CD8-positive, alpha-beta memory T cell (primary cell): ENCODE measurements at regions not wholly inside any gene's neighbourhood (a gene's known extent, or its start where the extent isn't known, plus 50 kb on each side); places are given as distances from the start of the nearest gene placed in this dataset.
A peak's percentile ranks its signal among the peaks of the same experiment; 100 is the strongest.
"Not testable (repeated sequence)": the region's sequence is repeated elsewhere in the genome, so short reads cannot be mapped to it uniquely, and the experiment has no call there.

Experiments used
- CTCF ChIA-PET: fragments of 350-600 bp; sonication (Branson Sonifier 250); formaldehyde crosslinking; loops from one replicate; lab custom pipeline; 2021; ENCODE audit warnings: antibody characterized with exemption; lab: Charles Lee
- POLR2A ChIA-PET: fragments of 350-600 bp; sonication (Branson Sonifier 250); formaldehyde crosslinking; loops from one replicate; lab custom pipeline; 2021; ENCODE audit warnings: antibody characterized with exemption; lab: Charles Lee
- DNase-seq, 5 donors: peaks; one replicate each; pipeline versions ENCODE4 v3.0.0 to v3.0.0-alpha.2; 2020 to 2022; ENCODE audit warnings: mixed read lengths in 1 of 5
- H3K27ac ChIP-seq: one replicate; pipeline ENCODE4 v1.7.0; 2013; ENCODE audit warnings: low read depth, mild to moderate bottlenecking, low read length, moderate library complexity
- H3K27me3 ChIP-seq: 2 replicates; pipeline ENCODE4 v1.7.0; 2013; ENCODE audit warnings: low read length, mild to moderate bottlenecking; ENCODE audit not compliant: insufficient read depth, poor library complexity, severe bottlenecking
- H3K36me3 ChIP-seq: 2 replicates; pipeline ENCODE4 v1.7.0; 2013; ENCODE audit warnings: mild to moderate bottlenecking, low read length, moderate library complexity; ENCODE audit not compliant: insufficient read depth
- H3K4me1 ChIP-seq: 2 replicates; pipeline ENCODE4 v1.7.0; 2013; ENCODE audit warnings: mild to moderate bottlenecking, low read length, moderate library complexity; ENCODE audit not compliant: insufficient read depth
- H3K4me3 ChIP-seq: 2 replicates; pipeline ENCODE4 v1.7.0; 2013; ENCODE audit warnings: mild to moderate bottlenecking, low read length
- H3K9me3 ChIP-seq: 2 replicates; pipeline ENCODE4 v1.7.0; 2013; ENCODE audit warnings: mild to moderate bottlenecking, low read length
- H3K27ac Mint-ChIP-seq, 8 donors: one replicate each; pipeline ENCODE4 v1.8.0; 2020 to 2021; ENCODE audit warnings: mixed read lengths in 8 of 8, mild to moderate bottlenecking in 6 of 8, inconsistent platforms in 3 of 8, moderate library complexity in 3 of 8
- H3K27me3 Mint-ChIP-seq, 2 donors: one replicate each; pipeline ENCODE4 v1.8.0; 2020 to 2021; ENCODE audit warnings: mixed read lengths in 2 of 2, mild to moderate bottlenecking in 1 of 2, moderate library complexity in 1 of 2
- H3K36me3 Mint-ChIP-seq, 3 donors: one replicate each; pipeline ENCODE4 v1.8.0; 2020 to 2021; ENCODE audit warnings: mixed read lengths in 3 of 3, inconsistent platforms in 1 of 3, mild to moderate bottlenecking in 1 of 3
- H3K4me1 Mint-ChIP-seq, 3 donors: one replicate each; pipeline ENCODE4 v1.8.0; 2020 to 2021; ENCODE audit warnings: mixed read lengths in 3 of 3, inconsistent platforms in 1 of 3, mild to moderate bottlenecking in 1 of 3
- H3K4me3 Mint-ChIP-seq, 7 donors: one replicate each; pipeline ENCODE4 v1.8.0; 2020 to 2021; ENCODE audit warnings: mixed read lengths in 7 of 7, mild to moderate bottlenecking in 6 of 7, moderate library complexity in 4 of 7, inconsistent platforms in 2 of 7
- H3K9me3 Mint-ChIP-seq, 5 donors: one replicate each; pipeline ENCODE4 v1.8.0; 2020 to 2022; ENCODE audit warnings: mixed read lengths in 5 of 5, mild to moderate bottlenecking in 3 of 5, moderate library complexity in 2 of 5, inconsistent platforms in 1 of 5

DNA sequence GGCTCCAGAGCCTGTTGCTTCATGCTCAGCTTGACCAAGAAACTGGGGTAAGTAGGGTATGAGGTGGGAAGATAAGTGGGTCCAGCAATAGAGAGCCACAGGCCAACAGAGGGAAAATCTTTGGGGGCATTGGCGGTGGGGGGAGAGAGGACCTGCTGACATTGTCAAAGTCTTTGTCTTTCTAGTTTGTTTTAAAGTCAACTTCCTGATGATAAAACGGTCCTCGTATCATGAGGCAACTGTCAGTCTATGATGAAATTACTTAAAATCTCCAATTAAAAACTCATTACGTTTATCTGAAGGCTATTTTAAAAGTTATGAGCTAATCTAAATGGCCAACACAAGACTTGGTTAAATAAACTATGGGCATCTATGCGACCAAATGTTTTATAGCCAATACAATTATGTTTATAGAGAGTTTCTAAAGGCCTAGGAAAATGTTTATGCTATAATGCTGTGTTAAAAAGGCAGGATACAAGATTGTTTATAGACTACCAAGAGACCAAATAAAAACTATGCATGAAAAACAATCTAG lies 84.4 kb upstream of the CD28 start:
- no peak overlapping the region for H3K27ac ChIP-seq
- DNase-seq, result no peak
- H3K4me3 ChIP-seq, result no peak overlapping the region
- Mint-ChIP-seq H3K4me3 (no peak overlapping the region), H3K36me3 (peaks cover 0 to 14% (median 0%) of the 10 kb centered on the region in 3 donors), H3K4me1 (peaks cover 12 to 19% (median 15%) of the 10 kb centered on the region in 3 donors), H3K27me3 (no peaks in the 10 kb centered on the region), H3K9me3 (peaks cover 0 to 7% (median 0%) of the 10 kb centered on the region in 5 donors), H3K27ac (peak overlapping the region in 2 of 8 donors; percentile 11 to 52)
- H3K27me3 ChIP-seq, result no peaks in the 10 kb centered on the region
- peaks cover 7% of the 10 kb centered on the region for H3K4me1 ChIP-seq
- ChIA-PET POLR2A (no interaction called here), CTCF (no interaction called here)
- H3K36me3 ChIP-seq, result no peaks in the 10 kb centered on the region
- H3K9me3 ChIP-seq, result no peaks in the 10 kb centered on the region

DNA sequence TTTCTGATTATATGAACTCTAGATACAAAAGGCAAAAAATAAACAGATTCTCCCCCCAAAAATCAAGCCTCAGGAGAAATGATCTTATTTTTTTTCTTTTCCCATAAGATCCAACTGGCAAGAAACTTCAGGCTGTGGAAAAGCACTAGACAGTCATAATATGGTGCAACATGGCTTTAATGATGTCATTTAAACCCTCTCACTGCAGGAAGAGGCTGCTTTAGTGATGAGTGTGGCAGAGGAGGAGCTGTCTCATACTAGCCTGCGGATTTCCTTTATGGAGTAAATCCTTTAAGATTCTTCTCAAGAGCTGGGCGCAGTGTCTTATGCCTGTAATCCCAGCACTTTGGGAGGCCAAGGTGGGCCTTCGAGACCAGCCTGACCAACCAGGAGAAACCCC lies 83.3 kb upstream of the CD28 start:
- ChIA-PET POLR2A (no interaction called here), CTCF (interaction anchor here (1.0 kb wide), 1 partner anchor 8 kb away, joined by 3 read pairs; no protein-coding TSS in a partner anchor)
- no peaks in the 10 kb centered on the region for H3K9me3 ChIP-seq
- no peak for DNase-seq
- no peaks in the 10 kb centered on the region for H3K27me3 ChIP-seq
- no peak overlapping the region for H3K4me3 Mint-ChIP-seq
- H3K9me3 Mint-ChIP-seq, result peaks cover 0 to 7% (median 0%) of the 10 kb centered on the region in 5 donors
- no peaks in the 10 kb centered on the region for H3K36me3 ChIP-seq
- H3K27ac ChIP-seq, result no peak overlapping the region
- no peaks in the 10 kb centered on the region for H3K27me3 Mint-ChIP-seq
- peak overlapping the region in 3 of 8 donors; percentile 6 to 76 (median 34) for H3K27ac Mint-ChIP-seq
- peaks cover 0 to 14% (median 0%) of the 10 kb centered on the region in 3 donors for H3K36me3 Mint-ChIP-seq
- peaks cover 7% of the 10 kb centered on the region for H3K4me1 ChIP-seq
- H3K4me1 Mint-ChIP-seq, result peaks cover 12 to 19% (median 15%) of the 10 kb centered on the region in 3 donors
- H3K4me3 ChIP-seq, result no peak overlapping the region

DNA sequence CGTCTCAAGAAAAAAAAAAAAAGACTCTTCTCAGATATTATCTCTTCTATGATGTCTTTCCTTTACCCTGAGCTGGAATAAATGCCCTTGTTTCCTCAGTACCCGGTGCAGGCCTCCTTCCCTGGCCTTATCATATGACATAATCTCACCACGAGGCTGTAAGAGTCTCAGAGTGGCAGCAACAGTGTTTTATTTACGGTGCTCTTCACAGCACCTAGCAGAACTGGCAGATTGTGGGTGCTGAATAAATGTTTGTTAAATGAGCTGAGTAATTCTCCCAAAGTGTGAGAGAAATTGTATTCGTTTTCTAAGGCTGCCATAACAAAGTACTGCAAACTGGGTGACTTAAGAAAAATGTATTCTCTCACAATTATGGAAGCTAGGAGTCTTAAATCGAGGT lies 82.8 kb upstream of the CD28 start:
- Histone ChIP-seq H3K9me3 (no peaks in the 10 kb centered on the region), H3K27me3 (no peaks in the 10 kb centered on the region), H3K4me3 (no peak overlapping the region), H3K4me1 (peaks cover 7% of the 10 kb centered on the region), H3K36me3 (no peaks in the 10 kb centered on the region), H3K27ac (no peak overlapping the region)
- H3K4me1 Mint-ChIP-seq, result peaks cover 12 to 19% (median 15%) of the 10 kb centered on the region in 3 donors
- H3K27me3 Mint-ChIP-seq, result no peaks in the 10 kb centered on the region
- peak in 1 of 5 donors; percentile 14 for DNase-seq
- POLR2A ChIA-PET, result no interaction called here
- peak overlapping the region in 3 of 7 donors; percentile 3 to 33 (median 5) for H3K4me3 Mint-ChIP-seq
- H3K27ac Mint-ChIP-seq, result peak overlapping the region in 7 of 8 donors; percentile 44 to 91 (median 75)
- H3K9me3 Mint-ChIP-seq, result peaks cover 0 to 7% (median 0%) of the 10 kb centered on the region in 5 donors
- peaks cover 0 to 14% (median 0%) of the 10 kb centered on the region in 3 donors for H3K36me3 Mint-ChIP-seq
- CTCF ChIA-PET, result interaction anchor here (1.0 kb wide), 1 partner anchor 8 kb away, joined by 3 read pairs; no protein-coding TSS in a partner anchor

DNA sequence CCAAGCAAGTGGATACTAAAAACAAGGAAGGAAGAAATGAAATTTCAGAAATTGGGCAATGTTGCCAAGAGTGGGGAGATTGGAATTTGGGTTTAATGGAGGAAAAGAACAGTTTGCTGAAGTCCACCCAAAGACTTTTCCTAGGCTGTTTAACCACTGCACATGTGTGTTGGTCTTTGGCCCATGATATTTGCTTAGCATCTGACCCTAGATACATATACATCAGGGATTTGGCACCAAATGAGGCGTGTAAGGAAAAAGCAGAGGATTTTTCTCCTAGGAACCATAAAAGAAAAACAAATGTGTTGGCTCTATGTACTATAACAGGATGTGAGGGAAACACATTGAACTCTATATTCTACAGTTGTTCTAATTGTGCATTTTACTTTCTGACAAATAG lies 80.7 kb upstream of the CD28 start:
- H3K4me3 Mint-ChIP-seq, result no peak overlapping the region
- Histone ChIP-seq H3K9me3 (no peaks in the 10 kb centered on the region), H3K27ac (no peak overlapping the region), H3K36me3 (no peaks in the 10 kb centered on the region), H3K27me3 (no peaks in the 10 kb centered on the region), H3K4me3 (no peak overlapping the region), H3K4me1 (peaks cover 7% of the 10 kb centered on the region)
- ChIA-PET CTCF (no interaction called here), POLR2A (no interaction called here)
- H3K27me3 Mint-ChIP-seq, result no peaks in the 10 kb centered on the region
- peaks cover 0 to 11% (median 0%) of the 10 kb centered on the region in 3 donors for H3K36me3 Mint-ChIP-seq
- peaks cover 12 to 19% (median 15%) of the 10 kb centered on the region in 3 donors for H3K4me1 Mint-ChIP-seq
- DNase-seq, result no peak
- H3K9me3 Mint-ChIP-seq, result peaks cover 0 to 7% (median 0%) of the 10 kb centered on the region in 5 donors
- H3K27ac Mint-ChIP-seq, result no peak overlapping the region

- Mint-ChIP-seq H3K4me1 (peaks cover 12 to 19% (median 15%) of the 10 kb centered on the region in 3 donors), H3K36me3 (peaks cover 0 to 10% (median 0%) of the 10 kb centered on the region in 3 donors)
- H3K27me3 Mint-ChIP-seq, H3K27me3 ChIP-seq, H3K9me3 Mint-ChIP-seq, H3K9me3 ChIP-seq, H3K4me3 Mint-ChIP-seq, CTCF ChIA-PET, H3K27ac Mint-ChIP-seq, H3K4me3 ChIP-seq, H3K36me3 ChIP-seq, DNase-seq, POLR2A ChIA-PET, H3K4me1 ChIP-seq, H3K27ac ChIP-seq: not testable (repeated sequence)
These were observed 80.2 kb upstream of the CD28 start for GRCh38 chr2:203626247-203626646.

- H3K4me1 Mint-ChIP-seq, result peaks cover 12 to 19% (median 15%) of the 10 kb centered on the region in 3 donors
- no peaks in the 10 kb centered on the region for H3K27me3 ChIP-seq
- no peaks in the 10 kb centered on the region for H3K27me3 Mint-ChIP-seq
- no peak overlapping the region for H3K27ac ChIP-seq
- H3K27ac Mint-ChIP-seq, result no peak overlapping the region
- H3K4me3 ChIP-seq, result no peak overlapping the region
- H3K9me3 Mint-ChIP-seq, result no peaks in the 10 kb centered on the region
- H3K4me3 Mint-ChIP-seq, result no peak overlapping the region
- H3K36me3 Mint-ChIP-seq, result peaks cover 0 to 2% (median 0%) of the 10 kb centered on the region in 3 donors
- ChIA-PET POLR2A (no interaction called here), CTCF (no interaction called here)
- H3K4me1 ChIP-seq, result peaks cover 7% of the 10 kb centered on the region
- no peaks in the 10 kb centered on the region for H3K36me3 ChIP-seq
- no peaks in the 10 kb centered on the region for H3K9me3 ChIP-seq
- no peak for DNase-seq
These were observed 79.3 kb upstream of the CD28 start for GRCh38 chr2:203626952-203627681.

GRCh38 chr2:203629699-203630098 lies 76.7 kb upstream of the CD28 start:
- H3K4me1 Mint-ChIP-seq, result no peaks in the 10 kb centered on the region
- POLR2A ChIA-PET, result no interaction called here
- DNase-seq, result no peak
- no peak overlapping the region for H3K27ac ChIP-seq
- no peaks in the 10 kb centered on the region for H3K27me3 Mint-ChIP-seq
- H3K9me3 ChIP-seq, result no peaks in the 10 kb centered on the region
- no peaks in the 10 kb centered on the region for H3K36me3 ChIP-seq
- CTCF ChIA-PET, result interaction anchor here (1.4 kb wide), 1 partner anchor 12 kb away, joined by 3 read pairs; no protein-coding TSS in a partner anchor
- H3K9me3 Mint-ChIP-seq, result no peaks in the 10 kb centered on the region
- H3K4me3 Mint-ChIP-seq, result no peak overlapping the region
- H3K36me3 Mint-ChIP-seq, result no peaks in the 10 kb centered on the region
- no peaks in the 10 kb centered on the region for H3K27me3 ChIP-seq
- H3K4me1 ChIP-seq, result no peaks in the 10 kb centered on the region
- no peak overlapping the region for H3K27ac Mint-ChIP-seq
- no peak overlapping the region for H3K4me3 ChIP-seq

- H3K4me3 Mint-ChIP-seq, result no peak overlapping the region
- H3K9me3 ChIP-seq, result no peaks in the 10 kb centered on the region
- H3K36me3 ChIP-seq, result no peaks in the 10 kb centered on the region
- CTCF ChIA-PET, result no interaction called here
- no peaks in the 10 kb centered on the region for H3K27me3 ChIP-seq
- no peaks in the 10 kb centered on the region for H3K36me3 Mint-ChIP-seq
- H3K4me1 ChIP-seq, result no peaks in the 10 kb centered on the region
- H3K9me3 Mint-ChIP-seq, result no peaks in the 10 kb centered on the region
- no peaks in the 10 kb centered on the region for H3K4me1 Mint-ChIP-seq
- H3K4me3 ChIP-seq, result no peak overlapping the region
- H3K27ac Mint-ChIP-seq, result no peak overlapping the region
- POLR2A ChIA-PET, result no interaction called here
- H3K27ac ChIP-seq, result no peak overlapping the region
- no peak for DNase-seq
- H3K27me3 Mint-ChIP-seq, result no peaks in the 10 kb centered on the region
These were observed 75.2 kb upstream of the CD28 start for GRCh38 chr2:203631068-203631757.
